ENCODE measurements at regions not wholly inside any gene's neighbourhood (a gene's known extent, or its start where the extent isn't known, plus 50 kb on each side); places are given as distances from the start of the nearest gene placed in this dataset.

- TF ChIP-seq CTCF (IDR thresholded peaks at IDR 0.05; ENCODE audit: insufficient read depth, low read depth, low read length) (no peak), EZH2 (IDR thresholded peaks at IDR 0.05; ENCODE audit: insufficient read depth, low read length) (no peak)
These were observed 51.5 kb upstream of the ANTXR2 start for GRCh38 chr4:80124246-80125211.

Data from astrocyte (in vitro differentiated cells and primary cell).